Testis (tissue), 2 donors: ENCODE measurements at regions not wholly inside any gene's neighbourhood (a gene's known extent, or its start where the extent isn't known, plus 50 kb on each side); places are given as distances from the start of the nearest gene placed in this dataset.

Experiments
- CTCF ChIP-seq, 3 experiments: fragments of 450-650 bp in 2 of 3; fragments of 200-600 bp in 1 of 3; sonication (generic) in 1 of 3; IDR thresholded peaks; one replicate each; pipeline ENCODE4 v1.5.1; 2016 to 2019; ENCODE audit warnings: antibody characterized with exemption in 3 of 3, mild to moderate bottlenecking in 2 of 3, moderate library complexity in 1 of 3
- POLR2A ChIP-seq: fragments of 450-650 bp; IDR thresholded peaks from one replicate; pipeline ENCODE4 v1.6.1; 2017; ENCODE audit warnings: antibody characterized with exemption, mild to moderate bottlenecking, moderate library complexity

GRCh38 chr12:59194794-59195193 lies 274.5 kb upstream of the LRIG3 start:
- no peak for TF ChIP-seq CTCF (IDR thresholded peaks at IDR 0.05)
- no peak for TF ChIP-seq POLR2A
